OCI-LY1 (cell line): ENCODE measurements at regions not wholly inside any gene's neighbourhood (a gene's known extent, or its start where the extent isn't known, plus 50 kb on each side); places are given as distances from the start of the nearest gene placed in this dataset.

Experiments
- EZH2 ChIP-seq: fragments of 200-600 bp; sonication (generic), shearing (Covaris generic); IDR thresholded peaks from 2 replicates; pipeline ENCODE4 v1.8.0; 2017; ENCODE audit warnings: borderline replicate concordance, mixed run types, mild to moderate bottlenecking, antibody characterized with exemption, low read length, moderate library complexity, mixed read lengths
- TF ChIP-seq, protein P1 (sequence below): fragments of 200-600 bp; sonication (generic), shearing (Covaris generic); IDR thresholded peaks from 2 replicates; pipeline ENCODE4 v1.5.1; 2017; ENCODE audit warnings: mild to moderate bottlenecking, antibody characterized with exemption, low read length, moderate library complexity, mixed read lengths

DNA sequence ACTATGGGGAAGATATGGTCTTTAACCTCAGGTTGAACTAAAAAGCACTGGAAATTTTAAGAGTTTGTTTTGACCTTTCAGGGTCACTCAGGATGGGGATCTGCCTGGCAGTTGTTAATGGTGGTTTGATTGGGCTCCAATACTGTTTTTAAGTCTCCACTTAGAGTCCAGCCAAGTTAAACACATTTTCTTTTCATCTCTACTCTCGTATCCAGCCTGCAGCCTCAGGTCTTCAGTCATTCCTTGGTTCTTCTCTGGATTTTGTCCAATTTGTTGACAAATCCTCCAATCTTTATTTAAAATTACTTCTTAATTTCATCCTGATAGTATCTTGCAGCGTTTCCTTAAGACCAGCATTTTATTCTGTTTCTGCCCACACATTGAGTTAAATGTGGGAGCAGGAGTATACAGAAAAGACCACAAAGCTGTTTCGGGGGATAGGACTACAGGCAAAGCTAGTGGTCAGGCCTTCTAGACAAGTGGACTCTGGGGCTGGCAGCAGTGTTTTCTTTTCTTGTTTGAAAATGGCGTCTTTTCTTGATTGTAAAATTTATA, 133.2 kb upstream of the INHBA start:
- TF ChIP-seq, protein P1, sequence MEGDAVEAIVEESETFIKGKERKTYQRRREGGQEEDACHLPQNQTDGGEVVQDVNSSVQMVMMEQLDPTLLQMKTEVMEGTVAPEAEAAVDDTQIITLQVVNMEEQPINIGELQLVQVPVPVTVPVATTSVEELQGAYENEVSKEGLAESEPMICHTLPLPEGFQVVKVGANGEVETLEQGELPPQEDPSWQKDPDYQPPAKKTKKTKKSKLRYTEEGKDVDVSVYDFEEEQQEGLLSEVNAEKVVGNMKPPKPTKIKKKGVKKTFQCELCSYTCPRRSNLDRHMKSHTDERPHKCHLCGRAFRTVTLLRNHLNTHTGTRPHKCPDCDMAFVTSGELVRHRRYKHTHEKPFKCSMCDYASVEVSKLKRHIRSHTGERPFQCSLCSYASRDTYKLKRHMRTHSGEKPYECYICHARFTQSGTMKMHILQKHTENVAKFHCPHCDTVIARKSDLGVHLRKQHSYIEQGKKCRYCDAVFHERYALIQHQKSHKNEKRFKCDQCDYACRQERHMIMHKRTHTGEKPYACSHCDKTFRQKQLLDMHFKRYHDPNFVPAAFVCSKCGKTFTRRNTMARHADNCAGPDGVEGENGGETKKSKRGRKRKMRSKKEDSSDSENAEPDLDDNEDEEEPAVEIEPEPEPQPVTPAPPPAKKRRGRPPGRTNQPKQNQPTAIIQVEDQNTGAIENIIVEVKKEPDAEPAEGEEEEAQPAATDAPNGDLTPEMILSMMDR, result no peak
- TF ChIP-seq EZH2, result no peak
